Gastroesophageal sphincter (tissue), 4 donors: ENCODE measurements at regions not wholly inside any gene's neighbourhood (a gene's known extent, or its start where the extent isn't known, plus 50 kb on each side); places are given as distances from the start of the nearest gene placed in this dataset.

Source experiments
- ATAC-seq: fragments of 150-250 bp; one replicate; pipeline ENCODE4 v1.9.1; 2016; ENCODE audit warnings: mild to moderate bottlenecking, moderate library complexity
- H3K27ac ChIP-seq, 4 donors: fragments of 200-600 bp; sonication (generic) in 3 of 4; 1 replicate in 3 of 4; 2 replicates in 1 of 4; pipeline ENCODE4 v1.5.1; 2016 to 2019
- H3K27me3 ChIP-seq: fragments of 200-600 bp; sonication (generic); one replicate; pipeline ENCODE4 v1.5.1; 2019
- H3K36me3 ChIP-seq, 2 donors: fragments of 200-600 bp; sonication (generic); one replicate each; pipeline ENCODE4 v1.5.1; 2019; ENCODE audit warnings: control low read depth in 1 of 2
- H3K4me1 ChIP-seq, 3 donors: fragments of 200-600 bp; sonication (generic); 1 replicate in 2 of 3; 2 replicates in 1 of 3; pipeline ENCODE4 v1.5.1; 2016 to 2019; ENCODE audit warnings: control low read depth in 2 of 3
- H3K4me3 ChIP-seq, 2 donors: fragments of 200-600 bp; sonication (generic); one replicate each; pipeline ENCODE4 v1.5.1; 2019; ENCODE audit warnings: mild to moderate bottlenecking in 1 of 2, moderate library complexity in 1 of 2
- H3K9me3 ChIP-seq, 3 donors: fragments of 200-600 bp; sonication (generic); one replicate each; pipeline ENCODE4 v1.5.1; 2017 to 2019; ENCODE audit warnings: control low read depth in 2 of 3
- CTCF ChIP-seq, 4 experiments: fragments of 200-600 bp in 2 of 4; fragments of 450-650 bp in 2 of 4; sonication (generic) in 1 of 4; IDR thresholded peaks; one replicate each; pipeline ENCODE4 v1.5.1; 2017 to 2019; ENCODE audit warnings: antibody characterized with exemption in 4 of 4, mild to moderate bottlenecking in 2 of 4, moderate library complexity in 2 of 4
- EP300 ChIP-seq: sonication (generic); formaldehyde crosslinking; IDR thresholded peaks from one replicate; pipeline ENCODE4 v1.6.1; 2017; ENCODE audit warnings: antibody characterized with exemption, mild to moderate bottlenecking
- POLR2A ChIP-seq, 2 donors: fragments of 450-650 bp; IDR thresholded peaks; one replicate each; pipeline ENCODE4 v1.6.1; 2017; ENCODE audit warnings: antibody characterized with exemption in 2 of 2, mild to moderate bottlenecking in 2 of 2, moderate library complexity in 1 of 2
- POLR2AphosphoS5 ChIP-seq: sonication (generic); formaldehyde crosslinking; IDR thresholded peaks from one replicate; pipeline ENCODE4 v1.6.1; 2017; ENCODE audit warnings: antibody characterized with exemption
- WGBS, 2 donors: methylation state at CpG; one replicate each; pipeline ENCODE4 v1.1.5; 2018; ENCODE audit warnings: low coverage in 1 of 2; 5-methylcytosine and 5-hydroxymethylcytosine counted together

- H3K27me3 ChIP-seq: no peaks in the 10 kb centered on the region
- H3K27ac ChIP-seq: no peak overlapping the region
- no peak for TF ChIP-seq CTCF (IDR thresholded peaks at IDR 0.05)
- no peak for TF ChIP-seq POLR2A (IDR thresholded peaks at IDR 0.05)
- TF ChIP-seq EP300: no peak
- WGBS, 2 donors: 34 to 39% methylated on average over 3 to 4 of the region's 4 CpGs
- H3K4me3 ChIP-seq: no peak overlapping the region
- peak; percentile 34 for ATAC-seq
- H3K36me3 ChIP-seq: no peaks in the 10 kb centered on the region
- H3K4me1 ChIP-seq: no peaks in the 10 kb centered on the region
- no peaks in the 10 kb centered on the region for H3K9me3 ChIP-seq
Observed at GRCh38 chr5:111582993-111583601, 70.8 kb upstream of the STARD4 start.

DNA sequence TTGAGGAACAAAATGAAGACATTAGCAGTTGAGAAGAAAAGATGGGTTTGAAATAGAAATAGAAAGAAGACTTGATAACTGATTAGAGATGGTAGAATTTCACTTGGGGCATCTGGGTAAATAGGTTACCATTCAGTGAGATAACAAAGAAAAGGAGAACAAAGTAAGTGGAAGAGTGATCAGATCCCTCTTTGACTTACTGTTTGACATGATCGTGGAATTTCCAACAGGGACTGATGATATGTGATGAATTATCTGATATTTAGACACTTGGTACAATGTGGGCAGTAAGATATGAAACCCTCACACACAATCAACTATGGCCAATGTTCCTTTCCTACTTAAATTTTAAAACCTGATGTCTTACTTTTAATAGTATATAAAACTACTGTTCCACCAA is 70.1 kb upstream of the STARD4 start:
- H3K27ac ChIP-seq: no peak overlapping the region
- no peak for TF ChIP-seq POLR2A (IDR thresholded peaks at IDR 0.05)
- no peak for TF ChIP-seq CTCF (IDR thresholded peaks at IDR 0.05)
- no peak for TF ChIP-seq POLR2AphosphoS5
- TF ChIP-seq EP300: no peak
- H3K27me3 ChIP-seq: no peaks in the 10 kb centered on the region
- no peak for ATAC-seq
- 67 to 77% methylated on average over 1 of the region's 1 CpG for WGBS, 2 donors
- H3K4me3 ChIP-seq: no peak overlapping the region
- H3K9me3 ChIP-seq: no peaks in the 10 kb centered on the region
- no peaks in the 10 kb centered on the region for H3K36me3 ChIP-seq
- no peaks in the 10 kb centered on the region for H3K4me1 ChIP-seq

DNA sequence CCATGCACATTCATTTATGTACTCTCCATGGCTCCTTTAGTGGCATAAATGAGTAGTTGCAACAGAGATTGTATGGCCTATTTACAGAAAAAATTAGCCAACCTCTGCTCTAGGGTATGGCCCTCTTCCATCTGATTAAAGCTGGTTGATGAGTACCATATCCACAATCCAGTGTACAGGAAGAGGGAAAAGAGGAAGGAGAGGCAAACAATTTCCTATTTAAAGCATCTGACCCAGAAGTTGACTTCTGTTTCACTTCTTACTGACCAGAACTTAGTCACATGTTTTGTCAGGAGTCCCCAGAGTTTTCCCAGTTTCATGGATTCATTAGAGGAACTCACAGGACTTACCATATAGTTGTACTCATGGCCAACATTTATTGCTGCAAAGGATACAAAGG is 68.6 kb upstream of the STARD4 start:
- peak; percentile 48 for ATAC-seq
- Histone ChIP-seq H3K27ac (no peak overlapping the region), H3K27me3 (no peaks in the 10 kb centered on the region), H3K4me1 (no peaks in the 10 kb centered on the region), H3K36me3 (no peaks in the 10 kb centered on the region), H3K9me3 (no peaks in the 10 kb centered on the region), H3K4me3 (no peak overlapping the region)
- TF ChIP-seq POLR2AphosphoS5: no peak
- no peak for TF ChIP-seq CTCF (IDR thresholded peaks at IDR 0.05)
- TF ChIP-seq EP300: no peak
- no peak for TF ChIP-seq POLR2A (IDR thresholded peaks at IDR 0.05)

GRCh38 chr5:111574311-111574710 is 62.0 kb upstream of the STARD4 start:
- TF ChIP-seq CTCF (IDR thresholded peaks at IDR 0.05) (no peak), EP300 (no peak), POLR2AphosphoS5 (no peak), POLR2A (IDR thresholded peaks at IDR 0.05) (no peak)
- H3K27ac ChIP-seq: no peak overlapping the region
- WGBS, 2 donors: 95 to 100% methylated on average over 1 to 2 of the region's 2 CpGs

DNA sequence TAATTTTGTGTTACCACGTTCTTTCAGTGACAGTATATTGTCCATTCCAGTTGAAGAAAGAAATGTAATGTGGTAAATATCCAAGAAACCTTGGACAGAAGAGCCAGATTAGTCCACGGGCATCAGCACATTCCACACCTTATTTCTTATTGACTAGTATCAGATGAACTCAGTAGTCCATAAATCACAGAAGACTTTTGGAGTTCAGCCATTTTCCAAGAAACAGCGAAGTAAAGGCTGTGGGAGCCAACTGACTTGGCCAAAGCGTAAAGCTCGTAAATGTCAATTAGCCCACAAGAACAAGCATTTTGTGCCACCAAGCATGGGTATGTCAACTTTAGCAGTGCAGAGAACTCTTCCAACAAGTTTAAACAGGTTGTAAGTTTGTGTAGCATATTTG is 60.2 kb upstream of the STARD4 start:
- TF ChIP-seq EP300: no peak
- no peak for TF ChIP-seq CTCF (IDR thresholded peaks at IDR 0.05)
- TF ChIP-seq POLR2AphosphoS5: no peak
- no peak for TF ChIP-seq POLR2A (IDR thresholded peaks at IDR 0.05)
- no peak overlapping the region for H3K27ac ChIP-seq
- WGBS, 2 donors: 81 to 92% methylated on average over 2 to 5 of the region's 5 CpGs
- H3K4me3 ChIP-seq: no peak overlapping the region
- no peaks in the 10 kb centered on the region for H3K27me3 ChIP-seq
- H3K4me1 ChIP-seq: no peaks in the 10 kb centered on the region
- H3K9me3 ChIP-seq: no peaks in the 10 kb centered on the region
- H3K36me3 ChIP-seq: no peaks in the 10 kb centered on the region
- no peak for ATAC-seq

More at GRCh38 chr5:111574311-111574710, 62.0 kb upstream of the STARD4 start:
- no peaks in the 10 kb centered on the region for H3K36me3 ChIP-seq
- no peaks in the 10 kb centered on the region for H3K4me1 ChIP-seq
- no peak for ATAC-seq
- H3K9me3 ChIP-seq: no peaks in the 10 kb centered on the region
- no peaks in the 10 kb centered on the region for H3K27me3 ChIP-seq
- H3K4me3 ChIP-seq: no peak overlapping the region
